BJ (cell line): ENCODE measurements at regions not wholly inside any gene's neighbourhood (a gene's known extent, or its start where the extent isn't known, plus 50 kb on each side); places are given as distances from the start of the nearest gene placed in this dataset.

Experiments used
- CTCF ChIA-PET: fragments of 350-600 bp; formaldehyde crosslinking; extraction: SDS; loops from one replicate; lab custom pipeline; 2021; ENCODE audit warnings: antibody characterized with exemption, inconsistent platforms; lab: Yijun Ruan, JAX
- POLR2A ChIA-PET: fragments of 300-600 bp; sonication (Branson Sonifier 250); formaldehyde crosslinking; extraction: SDS; loops from one replicate; lab custom pipeline; 2021; ENCODE audit warnings: antibody characterized with exemption; lab: Charles Lee
- DNase-seq: peaks from one replicate; pipeline ENCODE4 v3.0.0-alpha.2; 2011; ENCODE audit warnings: low read depth
- H3K27me3 ChIP-seq: 2 replicates; pipeline ENCODE4 v1.6.0; 2011; ENCODE audit warnings: low read length; ENCODE audit not compliant: control insufficient read depth, insufficient read depth
- H3K36me3 ChIP-seq: 2 replicates; pipeline ENCODE4 v1.5.1; 2011; ENCODE audit warnings: low read length; ENCODE audit not compliant: control insufficient read depth, insufficient read depth
- H3K4me3 ChIP-seq: 2 replicates; pipeline ENCODE4 v1.5.1; 2011; ENCODE audit warnings: low read depth, mild to moderate bottlenecking, control low read depth, low read length
- CTCF ChIP-seq: IDR thresholded peaks from 2 replicates; pipeline ENCODE4 v1.5.1; 2011; ENCODE audit warnings: low read depth, mild to moderate bottlenecking, control low read depth, inconsistent platforms, low read length, moderate library complexity; ENCODE audit not compliant: insufficient read depth

GRCh38 chr2:40516604-40517003, 64.7 kb upstream of the SLC8A1 start:
- ChIA-PET CTCF (no interaction called here), POLR2A (no interaction called here)
- H3K4me3 ChIP-seq: no peak overlapping the region
- no peaks in the 10 kb centered on the region for H3K36me3 ChIP-seq
- DNase-seq: no peak
- H3K27me3 ChIP-seq: no peaks in the 10 kb centered on the region
- no peak for TF ChIP-seq CTCF

- CTCF ChIA-PET: no interaction called here
- Histone ChIP-seq H3K27me3 (no peaks in the 10 kb centered on the region), H3K36me3 (no peaks in the 10 kb centered on the region), H3K4me3 (no peak overlapping the region)
- no peak for DNase-seq
- POLR2A ChIA-PET: no interaction called here
- TF ChIP-seq CTCF: no peak
Measured at GRCh38 chr2:40528564-40528963, 76.7 kb upstream of the SLC8A1 start.

- Histone ChIP-seq H3K36me3 (no peaks in the 10 kb centered on the region), H3K4me3 (no peak overlapping the region), H3K27me3 (no peaks in the 10 kb centered on the region)
- ChIA-PET POLR2A (no interaction called here), CTCF (no interaction called here)
- DNase-seq: no peak
- no peak for TF ChIP-seq CTCF
Measured at GRCh38 chr2:40531359-40531758, 79.5 kb upstream of the SLC8A1 start.

- Histone ChIP-seq H3K4me3 (no peak overlapping the region), H3K36me3 (no peaks in the 10 kb centered on the region), H3K27me3 (no peaks in the 10 kb centered on the region)
- TF ChIP-seq CTCF: no peak
- ChIA-PET CTCF (interaction anchor here (0.9 kb wide), 2 partner anchors 18 to 20 kb away, joined by 4 read pairs; no protein-coding TSS in a partner anchor), POLR2A (no interaction called here)
- DNase-seq: no peak
Measured at GRCh38 chr2:40534528-40534927, 82.6 kb upstream of the SLC8A1 start.

- no peak for TF ChIP-seq CTCF
- H3K27me3 ChIP-seq: no peaks in the 10 kb centered on the region
- ChIA-PET POLR2A (no interaction called here), CTCF (no interaction called here)
- DNase-seq: no peak
- H3K36me3 ChIP-seq: no peaks in the 10 kb centered on the region
- no peak overlapping the region for H3K4me3 ChIP-seq
Measured at GRCh38 chr2:40535972-40536371, 84.1 kb upstream of the SLC8A1 start.
